RPMI7951 (cell line): ENCODE measurements at regions not wholly inside any gene's neighbourhood (a gene's known extent, or its start where the extent isn't known, plus 50 kb on each side); places are given as distances from the start of the nearest gene placed in this dataset.
"Not testable (repeated sequence)": the region's sequence is repeated elsewhere in the genome, so short reads cannot be mapped to it uniquely, and the experiment has no call there.

Experiments used
- DNase-seq: peaks from one replicate; pipeline ENCODE4 v3.0.0-alpha.2; 2012; ENCODE audit warnings: low read depth

DNA sequence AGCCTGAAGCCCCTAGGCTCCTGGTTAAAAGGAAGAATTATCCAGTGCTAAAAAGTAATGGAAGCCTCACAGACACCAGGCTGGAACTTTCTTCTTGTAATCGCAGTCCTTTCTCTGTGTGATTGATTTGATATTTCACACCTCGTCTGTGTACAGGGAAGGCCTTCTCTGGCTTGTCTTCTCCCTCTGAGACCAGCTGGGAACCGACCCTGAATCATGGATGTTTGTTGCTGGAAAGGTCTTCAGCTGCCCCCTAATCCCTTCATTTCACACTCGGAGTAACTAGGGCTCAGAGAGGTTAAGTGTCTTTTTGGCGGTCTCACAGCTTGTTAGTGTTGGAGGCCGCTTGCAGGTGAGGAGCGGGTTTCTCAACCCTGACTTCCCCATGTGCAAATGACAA lies 500.2 kb upstream of the CDH4 start:
- no peak for DNase-seq

DNA sequence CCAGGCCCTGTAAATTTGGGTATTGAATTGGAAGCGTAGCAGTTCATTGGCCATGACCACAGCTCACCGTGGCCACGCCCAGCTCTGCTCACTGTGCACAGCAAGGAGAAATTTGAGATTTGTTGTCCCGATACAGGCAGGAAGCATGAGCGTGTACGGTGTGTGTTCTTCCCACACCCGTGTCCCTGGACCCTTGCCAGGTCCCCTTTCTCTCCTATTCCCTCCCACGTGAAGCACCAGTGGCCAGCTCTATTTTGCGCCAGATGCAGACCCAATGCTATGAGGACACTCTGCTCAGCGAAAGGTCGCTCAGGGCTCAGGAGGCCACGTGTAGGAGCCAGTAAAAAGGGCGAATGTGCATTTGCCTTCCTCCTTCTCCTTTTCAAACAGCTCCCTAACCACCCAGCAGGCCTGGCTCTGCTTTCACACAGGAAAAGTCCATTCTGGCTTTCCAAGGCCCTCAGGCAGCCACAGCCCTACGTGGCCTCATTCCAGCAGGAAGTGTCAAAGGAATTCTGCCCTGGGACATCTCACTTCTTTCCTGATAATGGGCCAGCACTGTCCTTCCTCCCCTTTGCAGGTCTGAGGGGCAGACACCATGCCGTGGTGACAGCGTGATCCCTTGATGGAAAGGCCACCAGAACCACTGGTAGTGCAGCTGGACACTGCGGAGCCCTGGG lies 499.2 kb upstream of the CDH4 start:
- DNase-seq: peak; percentile 9

- DNase-seq: no peak
These were observed 497.2 kb upstream of the CDH4 start for GRCh38 chr20:60754856-60755255.

GRCh38 chr20:60759651-60760050 lies 492.4 kb upstream of the CDH4 start:
- DNase-seq: no peak

GRCh38 chr20:60760256-60761000 lies 491.6 kb upstream of the CDH4 start:
- DNase-seq: no peak

GRCh38 chr20:60761056-60761455 lies 491.0 kb upstream of the CDH4 start:
- DNase-seq: no peak

- peak; percentile 5 for DNase-seq
These were observed 489.7 kb upstream of the CDH4 start for GRCh38 chr20:60762386-60762785.

DNA sequence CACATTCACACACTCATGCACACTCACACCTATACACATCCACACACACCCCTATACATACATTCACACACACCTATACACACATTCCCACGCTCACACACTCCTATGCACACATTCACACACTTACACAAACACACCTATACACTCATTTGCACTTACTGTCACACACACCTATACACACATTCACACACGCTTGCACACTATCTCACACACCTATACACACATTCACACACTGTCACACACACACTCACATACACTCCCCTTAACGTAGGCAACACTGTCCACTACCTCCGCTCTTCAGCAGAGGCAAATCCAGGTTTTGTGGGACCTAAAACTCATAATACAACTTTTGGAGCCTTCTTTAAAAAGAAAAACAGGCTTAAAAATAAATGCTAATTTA lies 487.7 kb upstream of the CDH4 start:
- no peak for DNase-seq

DNA sequence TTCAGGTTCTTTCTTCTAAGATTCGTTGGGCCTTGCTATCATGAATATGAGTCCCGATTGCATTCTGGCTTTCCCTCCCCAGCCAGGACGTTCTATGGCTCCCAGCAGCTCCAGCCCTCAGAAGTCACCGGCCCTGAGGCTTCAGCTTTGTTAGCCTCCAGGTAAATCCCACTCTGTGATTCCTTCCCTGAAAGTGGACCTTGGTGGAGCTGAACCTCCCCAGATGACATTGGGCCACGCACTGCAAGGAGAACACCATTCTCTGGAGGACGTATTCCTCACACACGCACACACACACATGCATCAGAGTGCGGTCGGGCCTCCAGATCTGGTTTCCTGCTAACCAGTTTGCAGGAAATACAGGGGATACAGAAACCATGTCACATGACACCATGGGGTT lies 487.3 kb upstream of the CDH4 start:
- no peak for DNase-seq

DNA sequence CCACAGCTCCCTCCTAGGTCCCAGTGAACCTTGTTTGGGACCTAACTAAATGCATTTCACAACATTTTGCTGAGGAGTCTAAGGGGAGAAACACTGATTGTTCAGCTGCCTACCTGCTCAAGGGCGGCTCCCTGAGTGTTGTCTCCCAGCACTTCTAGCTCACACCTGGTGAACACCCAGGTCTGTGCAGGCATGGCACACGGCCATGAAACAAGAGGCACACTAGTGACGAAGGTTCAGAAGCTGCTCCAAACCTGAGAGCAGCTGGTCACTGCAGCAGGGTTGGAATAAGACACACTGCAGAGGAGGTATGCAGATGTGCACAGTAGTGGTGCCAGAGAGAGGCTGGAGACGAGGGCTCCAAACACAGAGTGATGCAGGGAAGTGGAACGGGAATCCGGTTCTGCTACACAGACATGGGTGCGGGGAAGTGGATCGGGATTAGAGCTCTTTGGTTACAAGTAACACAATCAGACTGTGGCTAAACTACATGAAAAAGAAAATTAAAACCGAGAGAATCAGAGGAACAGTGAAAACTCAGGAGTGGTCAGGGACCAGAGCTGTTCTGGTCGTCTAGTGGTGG lies 486.1 kb upstream of the CDH4 start:
- no peak for DNase-seq

DNA sequence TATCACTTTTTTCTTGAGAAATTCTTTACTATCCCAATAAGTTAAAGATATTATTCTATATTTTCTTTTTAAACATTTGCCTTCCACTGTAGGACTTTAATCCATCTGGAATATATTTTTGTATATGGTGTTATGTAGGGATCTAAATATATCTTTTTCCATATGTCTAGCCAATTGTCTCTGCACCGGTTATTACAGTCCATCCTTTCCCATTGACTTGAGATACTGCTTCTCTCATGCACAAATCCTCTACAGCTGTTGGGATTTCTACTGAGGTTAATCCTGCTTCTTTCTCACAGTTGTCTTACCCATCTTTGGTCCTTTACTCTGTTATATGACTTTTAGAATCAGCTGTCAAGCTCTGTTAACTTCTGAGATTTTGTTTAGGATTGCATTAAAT lies 483.8 kb upstream of the CDH4 start:
- DNase-seq: no peak

GRCh38 chr20:60780388-60781025 lies 471.6 kb upstream of the CDH4 start:
- no peak for DNase-seq

- DNase-seq: no peak
These were observed 469.0 kb upstream of the CDH4 start for GRCh38 chr20:60782959-60783625.

DNA sequence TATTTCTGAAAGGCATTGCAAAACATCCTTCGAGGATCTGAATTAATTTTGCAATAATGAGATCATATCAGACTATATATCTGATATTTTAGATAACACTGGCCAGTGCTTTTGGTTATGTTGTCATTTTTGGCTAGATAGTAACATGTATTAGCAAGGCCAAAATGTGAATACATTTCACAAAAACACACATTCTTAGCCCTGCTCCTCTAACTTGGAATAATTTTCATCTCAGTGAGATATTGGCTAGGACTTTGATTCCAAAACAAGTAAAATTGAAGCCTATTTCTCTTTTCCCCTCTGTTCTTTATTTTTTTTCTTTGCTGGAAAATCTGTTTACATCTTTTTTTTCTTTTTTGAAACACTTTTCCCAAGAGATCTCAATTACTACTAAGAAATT lies 466.8 kb upstream of the CDH4 start:
- DNase-seq: no peak

DNA sequence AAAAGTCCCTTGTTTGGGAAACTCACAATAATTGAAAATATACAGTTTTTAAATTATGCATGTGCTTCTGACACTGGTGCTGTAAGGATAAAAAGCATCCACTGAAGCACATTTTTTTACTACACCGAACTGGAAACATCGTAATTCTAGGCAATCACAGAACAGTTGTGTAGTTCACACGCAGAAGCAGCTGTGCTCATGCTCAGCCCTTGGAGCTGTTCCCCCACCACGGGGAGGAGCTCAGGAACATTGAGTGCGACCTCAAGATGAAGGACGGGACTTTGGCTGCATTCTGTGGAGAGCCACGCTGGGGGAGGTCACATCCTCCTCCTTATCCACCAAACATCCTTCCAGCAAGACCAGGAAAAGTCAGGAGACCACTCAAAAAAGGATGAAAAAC lies 466.3 kb upstream of the CDH4 start:
- DNase-seq: no peak

DNA sequence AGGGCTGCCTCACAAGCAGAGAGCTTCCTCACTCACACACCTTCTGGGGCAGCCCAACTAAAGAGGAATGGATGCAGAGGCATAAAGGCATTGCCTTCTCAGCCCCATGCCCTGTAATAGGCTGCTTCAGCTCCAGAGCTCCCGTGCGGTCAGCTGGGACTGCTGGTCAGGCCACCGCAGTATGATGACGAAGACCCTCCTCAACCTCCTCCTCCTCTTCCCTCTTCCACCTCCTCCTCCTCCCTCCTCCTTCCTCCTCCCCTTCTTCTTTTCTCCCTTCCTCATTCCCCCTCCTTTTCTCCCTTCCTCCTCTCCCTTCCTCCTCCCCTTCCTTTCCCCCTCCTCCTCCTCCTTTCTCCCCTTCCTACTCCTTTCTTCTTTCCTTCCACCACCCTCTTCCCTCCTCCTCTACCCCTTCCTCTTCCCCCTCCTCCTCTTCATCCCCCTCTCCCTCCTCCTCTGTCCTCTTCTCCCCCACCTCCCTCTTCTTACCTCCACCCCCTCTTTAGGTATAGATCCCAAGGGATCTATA lies 465.3 kb upstream of the CDH4 start:
- no peak for DNase-seq

GRCh38 chr20:60787276-60787675 lies 464.8 kb upstream of the CDH4 start:
- no peak for DNase-seq

GRCh38 chr20:60788070-60788469 lies 464.0 kb upstream of the CDH4 start:
- no peak for DNase-seq

DNA sequence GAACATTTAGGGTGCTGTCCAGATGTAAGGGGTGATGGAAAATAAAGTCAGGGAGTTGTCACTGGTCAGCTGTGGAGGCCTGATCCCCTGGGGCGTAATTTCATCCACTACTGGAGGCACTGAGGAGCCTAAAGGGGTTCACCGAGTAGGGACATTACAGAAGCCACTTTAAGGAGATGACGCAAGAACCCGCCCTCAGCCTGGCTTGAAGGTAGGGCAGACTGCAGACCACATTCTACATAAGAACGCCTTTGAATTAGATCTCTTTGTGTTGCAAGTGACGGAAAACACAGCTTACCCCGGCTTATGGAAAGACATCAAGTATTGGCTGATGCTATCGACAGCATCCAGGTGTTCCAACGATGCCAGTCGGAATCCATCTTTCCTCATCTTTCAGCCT lies 462.7 kb upstream of the CDH4 start:
- DNase-seq: no peak

GRCh38 chr20:60790339-60790738 lies 461.7 kb upstream of the CDH4 start:
- not testable (repeated sequence) for DNase-seq

- DNase-seq: no peak
These were observed 460.2 kb upstream of the CDH4 start for GRCh38 chr20:60791823-60792222.

- no peak for DNase-seq
These were observed 459.1 kb upstream of the CDH4 start for GRCh38 chr20:60792941-60793340.
